GM19463 (cell line): ENCODE measurements at regions not wholly inside any gene's neighbourhood (a gene's known extent, or its start where the extent isn't known, plus 50 kb on each side); places are given as distances from the start of the nearest gene placed in this dataset.

Experiments
- ATAC-seq: cut with Tn5 transposase; IDR thresholded peaks from one replicate; pipeline ENCODE4 v1.9.1; 2021; ENCODE audit warnings: mild to moderate bottlenecking, moderate library complexity; ENCODE audit not compliant: unreplicated experiment

DNA sequence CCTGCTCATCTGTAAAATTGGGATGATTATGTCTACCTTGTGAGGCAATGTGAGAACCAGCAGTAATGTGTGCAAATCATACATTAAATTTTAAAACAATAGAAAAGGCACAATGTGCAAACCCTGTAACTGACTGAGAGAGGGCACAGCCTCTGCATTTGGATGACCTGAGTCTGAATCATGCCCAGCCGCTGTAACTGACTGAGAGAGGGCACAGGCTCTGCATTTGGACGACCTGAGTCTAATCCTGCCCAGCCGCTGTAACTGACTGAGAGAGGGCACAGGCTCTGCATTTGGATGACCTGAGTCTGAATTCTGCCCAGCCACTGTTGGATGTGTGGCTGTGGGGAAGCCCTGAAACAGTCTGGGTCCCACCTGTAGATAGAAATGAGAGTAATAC is 351.5 kb upstream of the SHH start:
- ATAC-seq: no peak

GRCh38 chr7:156162451-156162850 is 350.2 kb upstream of the SHH start:
- ATAC-seq: no peak

GRCh38 chr7:156160811-156161210 is 348.5 kb upstream of the SHH start:
- no peak for ATAC-seq

DNA sequence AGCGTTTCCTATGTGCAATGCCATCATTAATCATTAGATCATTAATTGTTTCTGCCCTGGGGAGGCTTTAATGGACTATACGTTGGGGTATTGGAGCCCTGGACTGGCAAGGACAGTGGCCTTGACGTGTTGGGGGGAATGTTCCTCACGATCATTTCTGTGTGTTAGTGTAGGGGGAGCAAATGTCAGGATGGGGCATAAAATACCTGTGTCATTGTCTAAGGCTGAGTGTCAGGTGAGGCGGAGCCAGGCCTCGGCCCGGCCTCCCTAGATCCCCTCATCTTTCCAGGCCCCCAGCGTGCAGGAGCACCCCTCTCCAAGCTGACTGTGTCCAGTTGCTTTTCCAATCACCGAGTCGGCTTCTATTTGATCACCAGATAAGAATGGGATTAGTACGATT is 346.4 kb upstream of the SHH start:
- ATAC-seq: no peak

DNA sequence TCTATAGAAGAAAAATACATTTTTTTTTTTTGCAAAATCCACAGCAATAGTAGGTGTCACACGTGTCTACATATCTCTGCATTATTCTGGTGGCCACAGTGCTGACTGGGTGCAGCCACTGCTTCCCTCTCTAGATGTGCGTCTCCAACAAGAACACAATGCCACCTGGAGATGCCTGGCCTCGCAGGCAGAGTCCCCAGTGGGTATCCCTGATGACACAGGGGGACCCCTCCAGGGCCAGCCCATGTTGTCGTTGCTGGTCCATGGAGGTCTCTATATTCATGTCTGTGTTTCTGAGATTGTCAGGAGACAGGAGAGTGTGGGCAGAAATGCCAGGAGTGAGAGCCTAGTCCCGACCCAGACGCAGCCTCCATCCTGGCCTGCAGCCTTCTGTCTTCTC is 345.9 kb upstream of the SHH start:
- no peak for ATAC-seq

DNA sequence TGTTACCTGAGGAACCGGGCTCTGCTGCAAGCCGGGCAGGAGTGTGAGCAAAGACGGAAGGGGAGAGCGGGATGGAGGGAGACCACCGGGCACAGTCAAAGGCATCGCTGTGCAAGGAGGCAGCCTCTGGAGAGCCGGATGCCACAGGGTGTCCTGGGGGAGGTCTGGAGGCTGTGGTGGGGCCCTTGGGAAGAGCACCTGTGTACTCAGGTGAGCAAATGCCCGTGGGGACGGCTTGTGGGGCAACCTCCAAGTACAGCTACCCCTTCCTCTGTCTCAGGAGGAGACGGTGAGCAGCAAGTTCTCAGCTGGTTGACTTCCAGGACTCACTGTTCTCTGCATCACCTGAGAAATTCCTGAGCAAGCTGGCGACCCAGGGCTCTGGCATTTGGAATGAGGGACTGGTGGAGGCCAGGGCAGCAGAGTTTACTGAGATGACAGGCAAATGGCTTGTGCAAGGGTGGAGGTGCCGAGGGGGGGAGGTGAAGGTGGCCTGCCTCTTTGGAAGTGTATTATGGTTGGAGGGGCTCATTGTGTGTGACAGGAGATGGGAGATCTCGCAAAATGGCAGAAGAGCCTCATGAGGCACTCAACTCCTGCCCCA is 345.2 kb upstream of the SHH start:
- no peak for ATAC-seq

DNA sequence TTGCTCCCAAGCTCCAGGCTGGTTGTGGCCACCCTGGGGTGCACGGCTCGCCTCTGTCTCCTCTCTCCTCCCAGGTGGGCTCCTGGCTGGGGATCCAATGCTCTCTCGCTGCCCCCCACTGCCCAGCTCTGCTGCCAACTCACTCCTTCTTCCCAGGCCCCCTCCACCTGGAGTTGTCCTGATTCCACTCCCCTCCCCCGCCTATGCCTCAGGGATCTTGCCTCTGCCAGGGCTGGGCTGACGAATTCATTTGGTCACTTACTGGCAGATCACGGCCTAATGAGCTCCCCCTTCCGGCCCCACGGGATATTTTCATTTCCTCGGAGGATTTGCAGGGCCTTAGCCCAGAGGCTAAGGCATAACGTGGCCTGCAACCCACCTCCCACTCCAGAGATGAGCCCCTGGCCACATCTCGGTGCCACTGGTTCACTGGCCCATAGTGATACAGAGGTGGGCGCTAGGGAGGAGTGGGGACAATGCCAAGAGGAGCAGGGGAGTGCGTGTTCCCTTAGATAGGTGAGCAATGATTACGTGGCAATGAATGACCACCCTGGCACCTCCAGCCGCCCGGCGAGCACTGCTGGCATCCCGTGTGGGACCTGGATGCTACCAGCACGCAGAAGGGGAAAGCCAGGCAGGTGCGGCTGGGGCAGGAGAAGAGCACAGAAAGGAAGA is 344.6 kb upstream of the SHH start:
- ATAC-seq: no peak

GRCh38 chr7:156155988-156156733 is 343.9 kb upstream of the SHH start:
- no peak for ATAC-seq

DNA sequence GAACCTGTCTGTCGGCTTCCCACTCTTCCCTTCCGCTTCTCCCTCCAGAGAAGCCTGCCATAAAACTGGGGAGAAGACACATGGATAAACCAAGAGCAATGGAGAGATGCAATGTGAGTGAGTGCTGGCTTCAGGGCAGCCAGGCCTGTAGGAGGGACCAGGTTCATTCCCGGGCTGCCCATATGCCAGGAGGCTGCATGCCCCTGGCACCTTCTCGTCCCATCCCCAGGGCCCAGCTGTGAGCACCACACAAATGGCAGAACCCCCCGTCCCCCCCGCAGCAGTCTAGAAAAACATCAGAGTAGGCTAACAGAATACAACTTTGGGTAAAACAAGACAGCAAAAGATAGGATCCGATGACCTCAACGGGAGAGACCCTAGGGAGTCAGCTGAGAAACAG is 341.3 kb upstream of the SHH start:
- ATAC-seq: no peak

- no peak for ATAC-seq
These were observed 340.1 kb upstream of the SHH start for GRCh38 chr7:156152390-156152789.

- no peak for ATAC-seq
These were observed 339.4 kb upstream of the SHH start for GRCh38 chr7:156151658-156152057.

- no peak for ATAC-seq
These were observed 338.8 kb upstream of the SHH start for GRCh38 chr7:156151078-156151477.

- no peak for ATAC-seq
These were observed 336.7 kb upstream of the SHH start for GRCh38 chr7:156148995-156149394.

DNA sequence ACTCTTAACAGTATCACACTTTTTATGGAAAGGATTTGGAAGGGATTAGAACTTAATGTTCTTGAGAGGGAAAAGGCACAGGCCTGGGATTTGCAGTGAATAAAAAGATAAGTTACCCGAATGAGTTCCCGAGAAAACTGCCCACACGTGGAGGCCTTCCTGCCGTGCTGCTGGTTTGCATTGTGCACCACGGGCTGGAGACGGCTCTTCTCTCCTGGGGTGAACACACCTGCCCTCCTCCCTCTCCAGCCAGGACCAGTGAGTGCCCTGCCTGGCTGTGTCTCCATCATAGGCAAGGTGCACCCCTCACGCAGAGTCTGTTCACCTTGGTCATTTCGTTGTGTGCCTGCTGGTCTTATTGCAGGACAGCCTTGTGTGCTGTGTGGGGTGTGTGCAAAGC is 336.3 kb upstream of the SHH start:
- ATAC-seq: no peak

DNA sequence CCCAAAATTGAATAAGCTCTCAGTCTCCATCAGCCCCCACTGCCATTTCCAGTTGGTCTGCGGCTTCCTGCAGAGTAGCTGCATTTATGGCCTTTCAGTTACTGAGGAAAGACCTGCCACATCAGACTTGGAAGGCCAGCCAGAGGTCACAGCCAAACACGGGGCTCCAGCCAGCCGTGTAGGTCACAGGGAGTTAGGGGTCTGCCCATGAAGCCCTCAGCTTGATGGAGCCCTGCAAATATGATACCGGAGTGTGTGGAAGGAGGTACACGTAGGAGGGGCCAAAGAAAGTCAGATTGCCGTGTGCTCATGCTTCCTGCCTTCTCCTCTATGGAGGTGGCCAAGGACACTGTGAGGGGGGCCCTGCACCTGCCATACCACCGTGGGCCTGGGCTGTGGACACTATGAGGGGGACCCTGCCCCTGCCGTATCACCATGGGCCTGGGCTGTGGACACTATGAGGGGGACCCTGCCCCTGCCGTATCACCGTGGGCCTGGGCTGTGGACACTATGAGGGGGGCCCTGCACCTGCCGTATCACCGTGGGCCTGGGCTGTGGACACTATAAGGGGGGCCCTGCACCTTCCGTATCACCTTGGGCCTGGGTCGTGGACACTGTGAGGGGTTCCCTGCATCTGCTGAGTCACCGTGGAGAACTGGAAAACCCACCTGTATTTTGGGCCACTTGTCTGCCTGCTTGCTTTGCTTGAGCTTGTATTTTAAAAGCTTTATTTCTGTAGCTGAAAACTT is 335.7 kb upstream of the SHH start:
- ATAC-seq: no peak

GRCh38 chr7:156147104-156147503 is 334.8 kb upstream of the SHH start:
- ATAC-seq: no peak

- no peak for ATAC-seq
These were observed 333.7 kb upstream of the SHH start for GRCh38 chr7:156145996-156146395.

GRCh38 chr7:156145184-156145583 is 332.9 kb upstream of the SHH start:
- no peak for ATAC-seq

DNA sequence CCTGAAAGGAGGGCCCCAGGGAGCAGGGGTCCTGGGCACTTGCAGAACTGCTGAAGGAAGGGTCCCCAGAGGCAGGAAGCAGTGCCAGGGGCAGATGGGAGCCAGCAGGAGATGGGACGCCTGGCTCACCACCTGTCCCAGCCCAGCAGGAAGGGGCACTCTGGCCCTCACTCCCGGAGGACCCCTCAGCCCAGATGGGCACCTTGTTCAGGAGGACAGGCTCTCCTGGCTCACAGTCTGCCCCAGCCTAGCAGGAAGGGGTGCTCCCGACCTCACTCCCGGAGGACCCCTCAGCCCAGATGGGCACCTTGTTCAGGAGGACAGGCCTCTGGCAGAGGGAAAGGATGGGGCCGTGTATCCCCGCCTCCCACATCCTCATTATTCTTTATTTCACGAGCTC is 331.4 kb upstream of the SHH start:
- no peak for ATAC-seq

GRCh38 chr7:156143158-156143557 is 330.9 kb upstream of the SHH start:
- ATAC-seq: no peak

- no peak for ATAC-seq
These were observed 329.7 kb upstream of the SHH start for GRCh38 chr7:156141941-156142340.

DNA sequence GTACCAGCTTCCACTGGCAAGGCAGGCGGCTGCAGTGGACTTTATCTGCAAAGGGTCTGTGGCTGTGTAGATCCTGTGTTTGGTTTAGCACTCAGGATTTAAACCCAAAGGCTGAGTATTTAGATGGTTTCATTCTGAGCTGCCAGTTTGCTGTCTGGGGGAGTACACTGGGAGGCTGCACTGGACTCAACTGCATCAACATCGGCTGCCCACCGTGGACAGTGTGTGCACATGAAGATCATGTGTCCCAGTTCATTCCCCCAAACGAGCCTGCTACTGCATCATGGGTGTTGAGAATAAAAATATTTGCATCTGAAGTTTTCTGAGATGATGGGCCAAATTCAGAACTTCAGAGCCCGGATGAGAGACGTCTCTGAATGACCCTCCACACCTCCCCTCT is 328.6 kb upstream of the SHH start:
- no peak for ATAC-seq
